ENCODE measurements at regions not wholly inside any gene's neighbourhood (a gene's known extent, or its start where the extent isn't known, plus 50 kb on each side); places are given as distances from the start of the nearest gene placed in this dataset.

GRCh38 chr4:19987746-19988145 is 264.0 kb upstream of the SLIT2 start:
- DNase-seq: no peak

- DNase-seq: no peak
These were observed 268.6 kb upstream of the SLIT2 start for GRCh38 chr4:19983072-19983471.

GRCh38 chr4:19982556-19982955 is 269.1 kb upstream of the SLIT2 start:
- DNase-seq: no peak

- no peak for DNase-seq
These were observed 279.9 kb upstream of the SLIT2 start for GRCh38 chr4:19971829-19972228.

GRCh38 chr4:19969492-19969891 is 282.2 kb upstream of the SLIT2 start:
- no peak for DNase-seq

GRCh38 chr4:19961091-19961490 is 290.6 kb upstream of the SLIT2 start:
- DNase-seq: no peak

GRCh38 chr4:19958848-19959247 is 292.9 kb upstream of the SLIT2 start:
- DNase-seq: no peak

GRCh38 chr4:19947349-19947748 is 304.4 kb upstream of the SLIT2 start:
- DNase-seq: no peak

GRCh38 chr4:19945979-19946380 is 305.7 kb upstream of the SLIT2 start:
- no peak for DNase-seq

GRCh38 chr4:19945501-19945900 is 306.2 kb upstream of the SLIT2 start:
- DNase-seq: no peak

GRCh38 chr4:19944806-19945205 is 306.9 kb upstream of the SLIT2 start:
- DNase-seq: no peak

- DNase-seq: no peak
These were observed 307.5 kb upstream of the SLIT2 start for GRCh38 chr4:19944251-19944650.

GRCh38 chr4:19941434-19941833 is 310.3 kb upstream of the SLIT2 start:
- no peak for DNase-seq

- DNase-seq: no peak
These were observed 310.8 kb upstream of the SLIT2 start for GRCh38 chr4:19940861-19941260.

GRCh38 chr4:19936476-19936875 is 315.2 kb upstream of the SLIT2 start:
- DNase-seq: no peak

GRCh38 chr4:19930742-19931141 is 321.0 kb upstream of the SLIT2 start:
- no peak for DNase-seq

- no peak for DNase-seq
These were observed 324.3 kb upstream of the SLIT2 start for GRCh38 chr4:19927381-19927780.

GRCh38 chr4:19925516-19925915 is 326.2 kb upstream of the SLIT2 start:
- no peak for DNase-seq

GRCh38 chr4:19924761-19925160 is 326.9 kb upstream of the SLIT2 start:
- no peak for DNase-seq

GRCh38 chr4:19915276-19915675 is 336.4 kb upstream of the SLIT2 start:
- DNase-seq: no peak

GRCh38 chr4:19913650-19914049 is 338.1 kb upstream of the SLIT2 start:
- no peak for DNase-seq

GRCh38 chr4:19910861-19911525 is 340.7 kb upstream of the SLIT2 start:
- no peak for DNase-seq

- no peak for DNase-seq
These were observed 346.7 kb upstream of the SLIT2 start for GRCh38 chr4:19905024-19905423.

- DNase-seq: no peak
These were observed 363.1 kb upstream of the SLIT2 start for GRCh38 chr4:19888587-19888986.

- DNase-seq: no peak
These were observed 367.9 kb upstream of the SLIT2 start for GRCh38 chr4:19883841-19884240.

GRCh38 chr4:19880206-19880605 is 371.5 kb upstream of the SLIT2 start:
- no peak for DNase-seq

Data from stimulated activated naive CD4-positive, alpha-beta T cell treated with Interleukin-2 at 50 U/mL for 16 hours (primary cell).